Liver (tissue), 3 donors: ENCODE measurements at regions not wholly inside any gene's neighbourhood (a gene's known extent, or its start where the extent isn't known, plus 50 kb on each side); places are given as distances from the start of the nearest gene placed in this dataset.
"Not testable (repeated sequence)": the region's sequence is repeated elsewhere in the genome, so short reads cannot be mapped to it uniquely, and the experiment has no call there.

ENCODE experiments used
- CTCF ChIP-seq: fragments of 150-350 bp; IDR thresholded peaks from 2 replicates; pipeline ENCODE4 v1.5.1; 2017; ENCODE audit warnings: improper control_type of control experiment, low read depth, low read length; ENCODE audit not compliant: missing input control
- EGR1 ChIP-seq, 2 donors: IDR thresholded peaks; 2 replicates each; pipeline ENCODE4 v1.6.1; 2016 to 2018; ENCODE audit warnings: antibody characterized with exemption in 2 of 2, low read depth in 2 of 2
- FOXA1 ChIP-seq: IDR thresholded peaks from 2 replicates; pipeline ENCODE4 v1.6.1; 2016; ENCODE audit warnings: antibody characterized with exemption
- GABPA ChIP-seq, 2 donors: IDR thresholded peaks in 1 of 2; conservative IDR thresholded peaks in 1 of 2; 2 replicates each; pipeline ENCODE4 v1.6.1; 2016; ENCODE audit warnings: antibody characterized with exemption in 2 of 2, mild to moderate bottlenecking in 1 of 2, moderate library complexity in 1 of 2
- HNF4A ChIP-seq, 2 donors: conservative IDR thresholded peaks; 2 replicates each; pipeline ENCODE4 v1.6.1; 2016; ENCODE audit warnings: antibody characterized with exemption in 2 of 2, mild to moderate bottlenecking in 2 of 2
- RAD21 ChIP-seq, 2 donors: IDR thresholded peaks; 2 replicates each; pipeline ENCODE4 v1.6.1; 2016; ENCODE audit warnings: antibody characterized with exemption in 2 of 2, mild to moderate bottlenecking in 2 of 2
- REST ChIP-seq: IDR thresholded peaks from 2 replicates; pipeline ENCODE4 v1.6.1; 2016; ENCODE audit warnings: antibody characterized with exemption, mild to moderate bottlenecking
- RXRA ChIP-seq, 2 donors: IDR thresholded peaks; 2 replicates each; pipeline ENCODE4 v1.6.1; 2017 to 2018; ENCODE audit warnings: antibody characterized with exemption in 2 of 2, mild to moderate bottlenecking in 1 of 2
- SP1 ChIP-seq: IDR thresholded peaks from 2 replicates; pipeline ENCODE4 v1.6.1; 2018; ENCODE audit warnings: antibody characterized with exemption, mild to moderate bottlenecking
- TAF1 ChIP-seq: conservative IDR thresholded peaks from 2 replicates; pipeline ENCODE4 v1.6.1; 2016; ENCODE audit warnings: antibody characterized with exemption, mild to moderate bottlenecking
- YY1 ChIP-seq: IDR thresholded peaks from 2 replicates; pipeline ENCODE4 v1.6.1; 2016; ENCODE audit warnings: antibody characterized with exemption, mild to moderate bottlenecking
- TF ChIP-seq, protein P1 (sequence below): IDR thresholded peaks from 2 replicates; pipeline ENCODE4 v1.6.1; 2016; ENCODE audit warnings: antibody characterized with exemption
- donor health status: healthy.
- donor health status: healthy.

DNA sequence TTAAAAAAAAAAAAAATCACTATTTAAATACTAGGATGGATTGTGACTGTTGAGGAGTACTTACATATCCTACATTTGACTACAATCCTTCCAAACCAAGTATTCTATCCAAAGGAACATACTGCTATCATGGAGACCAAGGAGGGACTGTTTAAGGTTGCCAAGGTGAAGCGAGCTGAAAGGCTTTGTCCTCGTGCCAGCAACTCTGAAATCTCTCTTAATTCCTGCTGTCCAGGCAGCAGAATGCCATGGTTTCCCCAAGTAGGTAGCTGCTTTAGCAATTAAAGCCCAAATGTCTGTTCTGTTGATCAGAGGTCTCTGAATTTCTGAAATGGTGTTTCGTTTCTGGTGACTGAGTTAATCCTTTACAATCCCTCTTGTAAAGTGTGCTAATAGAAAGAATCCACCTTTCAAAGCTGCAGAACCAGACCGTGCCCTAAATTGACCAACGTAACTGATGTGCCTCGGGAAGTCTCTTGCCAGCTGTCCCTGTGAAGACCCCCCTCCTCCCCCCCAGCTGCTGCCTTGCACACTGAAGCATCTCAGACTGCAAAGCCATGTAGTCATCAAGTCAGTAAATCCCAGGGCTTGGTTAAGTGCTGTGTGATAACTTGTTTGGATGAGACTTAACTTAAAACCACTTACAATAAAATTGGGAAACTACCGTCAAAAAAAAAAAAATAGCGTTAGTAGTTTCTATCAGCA is 210.9 kb downstream of the CYLC2 start:
- TF ChIP-seq GABPA (IDR thresholded peaks at IDR 0.05 in 1 of 2, conservative IDR thresholded peaks at IDR 0.05 in 1 of 2); CTCF; SP1; RXRA (IDR thresholded peaks at IDR 0.05); HNF4A (conservative IDR thresholded peaks at IDR 0.05); REST; TAF1; EGR1 (IDR thresholded peaks at IDR 0.05; ENCODE audit: low read depth in 2 of 2); FOXA1; RAD21 (IDR thresholded peaks at IDR 0.05); YY1: not testable (repeated sequence)
- TF ChIP-seq, protein P1, sequence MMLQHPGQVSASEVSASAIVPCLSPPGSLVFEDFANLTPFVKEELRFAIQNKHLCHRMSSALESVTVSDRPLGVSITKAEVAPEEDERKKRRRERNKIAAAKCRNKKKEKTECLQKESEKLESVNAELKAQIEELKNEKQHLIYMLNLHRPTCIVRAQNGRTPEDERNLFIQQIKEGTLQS: not testable (repeated sequence)
